ENCODE measurements at regions not wholly inside any gene's neighbourhood (a gene's known extent, or its start where the extent isn't known, plus 50 kb on each side); places are given as distances from the start of the nearest gene placed in this dataset.

DNA sequence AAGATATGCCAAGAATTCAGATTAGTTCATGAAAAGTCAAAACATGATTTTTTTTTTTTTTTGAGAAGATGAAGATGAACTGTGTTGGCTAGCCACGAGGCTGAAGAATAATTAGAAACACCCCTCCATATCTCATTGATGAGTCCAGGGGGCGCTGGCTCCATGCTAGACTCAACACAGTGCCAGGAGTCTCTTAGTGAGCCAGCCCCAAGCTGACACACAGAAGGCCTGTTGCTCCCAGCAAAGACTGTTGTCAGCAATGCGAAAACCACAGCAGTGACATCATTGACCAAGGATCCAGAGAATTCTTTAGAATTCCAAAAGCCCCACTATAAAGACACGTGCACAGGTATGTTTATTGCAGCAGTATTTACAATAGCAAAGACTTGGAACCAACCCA is 185.2 kb downstream of the ANXA2 start:
- ChIA-PET POLR2A (interaction anchor here (0.6 kb wide), 1 partner anchor 319 kb away, joined by 3 read pairs; no protein-coding TSS in a partner anchor), CTCF (ENCODE audit: low intra/inter-chr PET ratio) (no interaction called here)
- FAIRE-seq (no peak), ATAC-seq (peak; percentile 49; the same call in 2 of the 3 replicates), DNase-seq (ENCODE audit: extremely low read depth in 1 of 4, low spot score in 3 of 4) (peak in 1 of 4 experiments; percentile 2)
- H3K4me1 ChIP-seq (replicated peaks in 1 of 2; ENCODE audit: control insufficient read depth in 2 of 2, insufficient read depth in 2 of 2, low read length in 2 of 2) = no peaks in the 10 kb centered on the region
- no peaks in the 10 kb centered on the region for H3K9me3 ChIP-seq (replicated peaks; ENCODE audit: control insufficient read depth, insufficient read depth, low read depth, low read length)
- no peaks in the 10 kb centered on the region for H3K27me3 ChIP-seq (ENCODE audit: control insufficient read depth in 2 of 2, insufficient read depth in 2 of 2, low read length in 2 of 2)
- 0% methylated on average over 4 of the region's 4 CpGs for WGBS (ENCODE audit: insufficient coverage, low coverage, missing lambda C conversion rate)
- H3K9ac ChIP-seq (ENCODE audit: insufficient read depth in 1 of 2, low read depth in 2 of 2, low read length in 2 of 2) = no peak overlapping the region
- no peak overlapping the region for H2AFZ ChIP-seq (ENCODE audit: low read depth, low read length)
- H3K4me2 ChIP-seq (ENCODE audit: insufficient read depth, low read length) = no peak overlapping the region
- TF ChIP-seq, protein P1, sequence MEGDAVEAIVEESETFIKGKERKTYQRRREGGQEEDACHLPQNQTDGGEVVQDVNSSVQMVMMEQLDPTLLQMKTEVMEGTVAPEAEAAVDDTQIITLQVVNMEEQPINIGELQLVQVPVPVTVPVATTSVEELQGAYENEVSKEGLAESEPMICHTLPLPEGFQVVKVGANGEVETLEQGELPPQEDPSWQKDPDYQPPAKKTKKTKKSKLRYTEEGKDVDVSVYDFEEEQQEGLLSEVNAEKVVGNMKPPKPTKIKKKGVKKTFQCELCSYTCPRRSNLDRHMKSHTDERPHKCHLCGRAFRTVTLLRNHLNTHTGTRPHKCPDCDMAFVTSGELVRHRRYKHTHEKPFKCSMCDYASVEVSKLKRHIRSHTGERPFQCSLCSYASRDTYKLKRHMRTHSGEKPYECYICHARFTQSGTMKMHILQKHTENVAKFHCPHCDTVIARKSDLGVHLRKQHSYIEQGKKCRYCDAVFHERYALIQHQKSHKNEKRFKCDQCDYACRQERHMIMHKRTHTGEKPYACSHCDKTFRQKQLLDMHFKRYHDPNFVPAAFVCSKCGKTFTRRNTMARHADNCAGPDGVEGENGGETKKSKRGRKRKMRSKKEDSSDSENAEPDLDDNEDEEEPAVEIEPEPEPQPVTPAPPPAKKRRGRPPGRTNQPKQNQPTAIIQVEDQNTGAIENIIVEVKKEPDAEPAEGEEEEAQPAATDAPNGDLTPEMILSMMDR (IDR thresholded peaks at IDR 0.05 in 2 of 3, conservative IDR thresholded peaks at IDR 0.05 in 1 of 3; ENCODE audit: insufficient read depth in 2 of 3, low read depth in 1 of 3, low read length in 3 of 3) = peak in 2 of 3 experiments; percentile 26 to 27; a peak in 3 of 6 replicates
- TF ChIP-seq NELFE (IDR thresholded peaks at IDR 0.05; ENCODE audit: insufficient read depth, insufficient read length) = no peak
- peak in 1 of 2 experiments; percentile 17; a peak in 1 of 4 replicates for TF ChIP-seq RAD21 (CRISPR knock-in tag; conservative IDR thresholded peaks at IDR 0.05 in 1 of 2, IDR thresholded peaks at IDR 0.05 in 1 of 2)
- no peak overlapping the region for H3K4me3 ChIP-seq
- intact Hi-C loops (cut with micrococcal nuclease) = no loop called here
- H3K27ac ChIP-seq (ENCODE audit: extremely low read depth, low read depth, low read length) = no peak overlapping the region
- no TSS peak for BruUV-seq (replicated peaks)
- in situ Hi-C loops (cut with MboI) = no loop called here
- H3K9me1 ChIP-seq (ENCODE audit: control insufficient read depth, insufficient read depth, low read length) = no peaks in the 10 kb centered on the region
- no peaks in the 10 kb centered on the region for H4K20me1 ChIP-seq (replicated peaks; ENCODE audit: control insufficient read depth, insufficient read depth, low read length)
- no peaks in the 10 kb centered on the region for H3K79me2 ChIP-seq (ENCODE audit: control insufficient read depth, insufficient read depth, low read length)
- no peaks in the 10 kb centered on the region for H3K36me3 ChIP-seq (ENCODE audit: control insufficient read depth, insufficient read depth, low read length)

Measured in K562 (cell line).